HUES6 (cell line): ENCODE measurements at regions not wholly inside any gene's neighbourhood (a gene's known extent, or its start where the extent isn't known, plus 50 kb on each side); places are given as distances from the start of the nearest gene placed in this dataset.

Source experiments
- H3K27ac ChIP-seq: 2 replicates; pipeline ENCODE4 v1.7.0; 2013; ENCODE audit warnings: low read depth, mild to moderate bottlenecking, low read length, inconsistent platforms
- H3K27me3 ChIP-seq: 2 replicates; pipeline ENCODE4 v1.6.1; 2013; ENCODE audit warnings: low read length; ENCODE audit not compliant: control insufficient read depth, insufficient read depth
- H3K36me3 ChIP-seq: 2 replicates; pipeline ENCODE4 v1.6.1; 2013; ENCODE audit warnings: low read length; ENCODE audit not compliant: control insufficient read depth, insufficient read depth
- H3K4me1 ChIP-seq: 2 replicates; pipeline ENCODE4 v1.6.1; 2013; ENCODE audit warnings: low read length; ENCODE audit not compliant: control insufficient read depth, insufficient read depth
- H3K4me3 ChIP-seq: 2 replicates; pipeline ENCODE4 v1.5.1; 2013; ENCODE audit warnings: low read depth, low read length
- H3K9ac ChIP-seq: one replicate; pipeline ENCODE4 v1.6.1; 2013; ENCODE audit warnings: mild to moderate bottlenecking, low read length
- H3K9me3 ChIP-seq: 2 replicates; pipeline ENCODE4 v1.6.1; 2013; ENCODE audit warnings: low read depth, low read length; ENCODE audit not compliant: control insufficient read depth, insufficient read depth

DNA sequence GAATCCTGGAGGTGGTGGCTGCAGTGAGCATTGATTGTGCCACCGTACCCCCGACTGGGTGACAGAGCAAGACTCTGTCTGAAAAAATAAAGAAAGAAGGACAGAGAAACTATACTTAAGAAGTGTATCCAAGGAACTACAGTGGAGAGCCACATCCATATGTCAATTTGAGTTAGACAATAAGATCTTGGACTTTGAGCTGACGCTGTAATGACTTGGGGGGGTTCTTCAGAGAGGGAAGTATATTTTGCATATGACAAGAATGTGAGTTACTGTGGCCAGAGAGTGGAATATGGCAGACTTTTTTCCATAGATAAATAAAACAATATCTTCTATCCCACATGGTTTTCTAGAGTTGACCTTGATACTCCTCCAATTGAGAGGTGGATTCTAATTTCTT lies 52.6 kb upstream of the TEX264 start:
- peaks cover 19% of the 10 kb centered on the region for H3K4me1 ChIP-seq
- no peak overlapping the region for H3K4me3 ChIP-seq
- no peak overlapping the region for H3K27ac ChIP-seq

DNA sequence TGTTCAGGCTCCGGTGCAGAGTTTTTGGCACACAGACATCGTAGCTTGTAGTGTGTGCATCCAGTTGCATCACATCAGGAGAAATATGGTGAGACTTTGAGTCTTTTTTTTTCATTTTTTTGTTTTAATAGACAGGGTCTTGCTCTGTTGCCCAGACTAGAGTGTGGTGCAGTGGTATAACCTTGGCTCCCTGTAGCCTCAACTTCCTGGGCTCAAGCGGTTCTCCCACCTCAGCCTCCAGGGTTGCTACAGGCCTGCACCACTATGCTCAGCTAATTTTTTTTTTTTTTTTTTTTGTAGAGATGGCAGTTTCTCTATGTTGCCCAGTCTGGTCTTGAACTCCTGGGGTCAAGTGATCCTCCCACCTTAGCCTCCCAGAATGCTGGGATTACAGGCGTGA lies 51.1 kb upstream of the TEX264 start:
- Histone ChIP-seq H3K4me1 (peaks cover 19% of the 10 kb centered on the region), H3K36me3 (no peaks in the 10 kb centered on the region), H3K27me3 (no peaks in the 10 kb centered on the region), H3K9ac (no peak overlapping the region), H3K27ac (no peak overlapping the region), H3K9me3 (no peaks in the 10 kb centered on the region), H3K4me3 (no peak overlapping the region)

More for the DNA sequence above, 52.6 kb upstream of the TEX264 start:
- H3K9ac ChIP-seq, result no peak overlapping the region
- H3K27me3 ChIP-seq, result no peaks in the 10 kb centered on the region
- no peaks in the 10 kb centered on the region for H3K9me3 ChIP-seq
- H3K36me3 ChIP-seq, result no peaks in the 10 kb centered on the region

DNA sequence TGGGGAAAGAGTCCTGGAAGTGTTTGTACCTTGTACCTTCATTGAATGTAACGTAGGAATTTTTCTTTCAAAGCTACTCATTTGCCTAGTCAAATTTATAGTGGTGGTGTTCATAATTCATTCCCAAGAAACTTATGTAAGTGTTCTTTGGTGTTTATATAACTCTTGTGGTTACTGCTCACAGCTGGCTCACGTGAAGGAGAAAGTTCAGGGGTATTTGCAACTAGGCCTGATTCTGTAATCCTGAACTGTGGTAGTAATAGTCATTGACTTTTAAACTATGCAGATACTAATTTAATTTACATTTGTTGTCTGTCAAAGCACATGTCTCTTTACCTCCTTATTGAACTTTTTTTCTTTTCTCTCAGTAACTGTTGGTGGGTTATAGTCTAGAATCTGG lies 50.5 kb upstream of the TEX264 start:
- Histone ChIP-seq H3K9me3 (no peaks in the 10 kb centered on the region), H3K4me3 (no peak overlapping the region), H3K27me3 (no peaks in the 10 kb centered on the region), H3K4me1 (peaks cover 19% of the 10 kb centered on the region), H3K9ac (no peak overlapping the region), H3K36me3 (no peaks in the 10 kb centered on the region), H3K27ac (no peak overlapping the region; the same call in 1 of the 2 replicates)

DNA sequence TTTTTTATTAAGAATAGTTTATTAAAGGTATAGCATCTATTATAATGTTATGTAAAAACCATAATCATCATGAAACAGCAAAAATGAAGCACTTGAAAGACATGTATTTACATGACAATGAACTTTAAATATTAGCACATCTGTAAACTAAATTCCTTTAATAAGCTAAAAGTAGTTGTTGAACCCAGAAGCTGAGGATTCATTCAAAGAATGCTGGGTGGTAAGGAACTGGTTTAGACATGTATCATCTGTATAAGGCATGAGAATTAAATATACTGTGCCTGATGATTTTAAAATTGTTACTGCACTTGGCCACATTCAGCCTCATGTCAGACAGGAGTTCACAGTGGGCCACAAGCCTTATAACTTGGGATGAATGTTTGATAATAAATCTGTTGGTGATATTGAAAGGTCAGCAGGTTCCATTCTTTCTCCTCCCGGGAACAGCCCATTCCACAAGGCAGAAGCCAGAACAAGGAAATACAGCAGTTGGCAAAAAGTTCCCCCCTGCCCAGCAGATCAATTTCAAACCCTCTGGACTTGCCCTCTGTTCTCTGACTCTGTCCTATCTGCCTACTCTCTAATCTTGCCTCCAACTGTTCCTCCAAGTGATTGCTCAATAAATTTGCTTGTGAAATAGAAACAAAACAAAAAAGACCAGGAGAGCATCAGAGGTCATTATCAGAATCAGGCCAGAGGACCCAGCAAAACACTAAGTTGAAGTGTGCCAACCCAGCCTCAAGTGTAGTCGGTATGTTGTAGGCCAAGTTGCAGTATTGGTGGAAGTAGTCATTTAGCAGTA lies 49.8 kb upstream of the TEX264 start:
- H3K9ac ChIP-seq, result no peak overlapping the region
- 0 out of 2 replicates have a peak overlapping the region, but pooled peaks have one; percentile 19 for H3K27ac ChIP-seq
- peaks cover 19% of the 10 kb centered on the region for H3K4me1 ChIP-seq
- H3K9me3 ChIP-seq, result no peaks in the 10 kb centered on the region
- H3K27me3 ChIP-seq, result no peaks in the 10 kb centered on the region
- H3K4me3 ChIP-seq, result no peak overlapping the region
- H3K36me3 ChIP-seq, result no peaks in the 10 kb centered on the region
